Astrocyte (in vitro differentiated cells and primary cell): ENCODE measurements at regions not wholly inside any gene's neighbourhood (a gene's known extent, or its start where the extent isn't known, plus 50 kb on each side); places are given as distances from the start of the nearest gene placed in this dataset.

ENCODE experiments used
- CTCF ChIP-seq: IDR thresholded peaks from 2 replicates; pipeline ENCODE4 v1.5.1; 2011; ENCODE audit warnings: low read depth, mild to moderate bottlenecking, inconsistent platforms, low read length, moderate library complexity; ENCODE audit not compliant: insufficient read depth
- EZH2 ChIP-seq: IDR thresholded peaks from 2 replicates; pipeline ENCODE4 v1.6.1; 2012; ENCODE audit warnings: mild to moderate bottlenecking, low read length, inconsistent platforms; ENCODE audit not compliant: insufficient read depth

- no peak for TF ChIP-seq CTCF
- TF ChIP-seq EZH2 = no peak
Measured at GRCh38 chr7:26951407-26951950, 87.1 kb upstream of the SKAP2 start.
